BLaER1 treated with 17β-estradiol and CSF1 and Interleukin-3, amounts not matched to agents 10 nM and 100 nM (cell line): ENCODE measurements at regions not wholly inside any gene's neighbourhood (a gene's known extent, or its start where the extent isn't known, plus 50 kb on each side); places are given as distances from the start of the nearest gene placed in this dataset.

Experiments used
- H3K27ac ChIP-seq, 11 experiments: shearing (Covaris generic); formaldehyde crosslinking; 2 replicates each; pipeline ENCODE4 v1.8.1; 2022
- H3K27me3 ChIP-seq, 11 experiments: shearing (Covaris generic); formaldehyde crosslinking; 2 replicates each; pipeline ENCODE4 v1.8.1; 2022
- H3K36me3 ChIP-seq, 11 experiments: shearing (Covaris generic); formaldehyde crosslinking; 2 replicates each; pipeline ENCODE4 v1.8.1; 2022
- H3K4me1 ChIP-seq, 10 experiments: shearing (Covaris generic); formaldehyde crosslinking; 2 replicates each; pipeline ENCODE4 v1.8.1; 2022
- H3K4me2 ChIP-seq, 11 experiments: shearing (Covaris generic); formaldehyde crosslinking; 2 replicates each; pipeline ENCODE4 v1.8.1; 2022
- H3K4me3 ChIP-seq, 10 experiments: shearing (Covaris generic); formaldehyde crosslinking; 2 replicates each; pipeline ENCODE4 v1.8.1; 2022
- H3K9ac ChIP-seq, 11 experiments: shearing (Covaris generic); formaldehyde crosslinking; 2 replicates each; pipeline ENCODE4 v1.8.1; 2022
- H3K9me3 ChIP-seq, 11 experiments: shearing (Covaris generic); formaldehyde crosslinking; replicated peaks in 1 of 11; 2 replicates each; pipeline ENCODE4 v1.8.1; 2022
- H4K20me1 ChIP-seq, 11 experiments: shearing (Covaris generic); formaldehyde crosslinking; 2 replicates each; pipeline ENCODE4 v1.8.1; 2022
- Cebpa-rat ChIP-seq, 11 experiments: shearing (Covaris generic); IDR thresholded peaks; 2 replicates each; pipeline ENCODE4 v1.8.1; 2022

DNA sequence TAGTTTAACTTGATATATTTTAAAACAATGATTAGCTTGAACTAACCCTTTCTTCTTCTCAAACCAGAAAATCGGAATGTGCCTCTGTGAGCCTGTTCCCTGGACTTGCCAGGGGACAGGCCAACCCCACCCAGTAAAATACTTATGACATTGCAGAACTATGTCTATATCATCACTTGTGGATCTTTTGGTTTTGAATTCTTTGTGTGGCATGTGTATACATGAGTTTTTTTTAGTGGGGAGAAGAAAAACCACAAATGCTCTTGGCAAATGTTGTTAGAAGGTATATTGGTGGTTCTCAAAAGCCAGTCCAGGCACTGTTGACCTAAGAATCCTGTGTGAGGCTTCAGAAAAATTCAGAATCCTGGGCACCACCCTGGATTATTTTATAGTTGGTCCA is 347.4 kb downstream of the SIPA1L2 start:
- Histone ChIP-seq H3K27ac (no peak overlapping the region), H3K27me3 (no peaks in the 10 kb centered on the region), H3K36me3 (no peaks in the 10 kb centered on the region), H3K4me2 (no peak overlapping the region), H3K4me1 (no peaks in the 10 kb centered on the region; a peak in 1 of 20 replicates), H3K4me3 (no peak overlapping the region), H4K20me1 (no peaks in the 10 kb centered on the region), H3K9me3 (no peaks in the 10 kb centered on the region), H3K9ac (no peak overlapping the region)
- TF ChIP-seq Cebpa-rat (IDR thresholded peaks at IDR 0.05), result no peak

DNA sequence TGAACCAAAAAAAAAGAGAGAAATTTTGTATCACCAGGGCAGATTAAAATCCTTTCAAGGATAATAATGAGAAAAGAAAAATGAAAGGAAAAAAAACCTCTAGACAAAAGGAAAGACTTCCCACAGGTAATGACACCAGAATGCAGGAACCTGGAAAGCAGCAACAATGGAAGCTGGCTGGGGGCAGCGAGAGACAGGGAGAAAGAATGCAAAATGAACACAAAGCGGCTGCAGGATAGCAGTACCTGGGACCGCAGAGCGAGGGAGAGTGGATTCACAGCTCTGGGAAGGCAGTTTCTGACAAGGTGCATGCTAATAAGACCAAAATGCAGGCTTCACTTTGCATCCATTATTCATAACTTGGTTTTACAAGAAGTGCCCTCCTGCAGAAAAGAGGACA is 349.0 kb downstream of the SIPA1L2 start:
- no peak for TF ChIP-seq Cebpa-rat (IDR thresholded peaks at IDR 0.05)
- Histone ChIP-seq H3K27me3 (no peaks in the 10 kb centered on the region), H3K9me3 (no peaks in the 10 kb centered on the region), H4K20me1 (no peaks in the 10 kb centered on the region), H3K4me2 (no peak overlapping the region), H3K27ac (no peak overlapping the region), H3K9ac (no peak overlapping the region), H3K4me3 (no peak overlapping the region), H3K4me1 (no peaks in the 10 kb centered on the region; a peak in 1 of 20 replicates), H3K36me3 (no peaks in the 10 kb centered on the region)

DNA sequence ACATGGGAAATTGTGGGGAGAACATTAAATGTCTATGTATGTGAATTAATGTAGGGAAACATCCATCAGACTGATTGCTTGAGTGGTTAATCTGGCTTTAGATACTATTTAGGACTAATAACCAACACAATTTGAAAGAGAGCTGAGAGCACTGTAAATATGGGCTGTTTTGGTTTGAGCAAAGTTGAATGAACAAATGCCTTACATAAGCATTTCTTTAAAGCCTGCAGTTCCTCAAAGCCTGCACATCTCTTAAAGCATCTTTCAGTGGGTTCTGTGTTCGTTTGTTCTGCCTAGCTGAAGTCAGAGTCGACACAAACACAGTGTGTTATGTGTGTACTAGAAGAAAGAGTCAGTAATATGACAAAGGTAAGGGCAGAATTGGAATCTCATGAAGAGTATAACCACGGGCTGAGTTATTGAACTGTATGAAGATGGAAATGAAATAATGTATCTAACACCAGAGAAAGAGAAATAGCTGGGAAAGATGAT is 350.0 kb downstream of the SIPA1L2 start:
- no peak overlapping the region for H3K4me2 ChIP-seq
- no peaks in the 10 kb centered on the region; a peak in 1 of 20 replicates for H3K4me1 ChIP-seq
- H3K9ac ChIP-seq, result no peak overlapping the region
- TF ChIP-seq Cebpa-rat (IDR thresholded peaks at IDR 0.05), result no peak
- no peaks in the 10 kb centered on the region for H3K9me3 ChIP-seq
- no peaks in the 10 kb centered on the region for H3K36me3 ChIP-seq
- H3K27ac ChIP-seq, result no peak overlapping the region
- no peak overlapping the region for H3K4me3 ChIP-seq
- H3K27me3 ChIP-seq, result no peaks in the 10 kb centered on the region
- no peaks in the 10 kb centered on the region for H4K20me1 ChIP-seq

DNA sequence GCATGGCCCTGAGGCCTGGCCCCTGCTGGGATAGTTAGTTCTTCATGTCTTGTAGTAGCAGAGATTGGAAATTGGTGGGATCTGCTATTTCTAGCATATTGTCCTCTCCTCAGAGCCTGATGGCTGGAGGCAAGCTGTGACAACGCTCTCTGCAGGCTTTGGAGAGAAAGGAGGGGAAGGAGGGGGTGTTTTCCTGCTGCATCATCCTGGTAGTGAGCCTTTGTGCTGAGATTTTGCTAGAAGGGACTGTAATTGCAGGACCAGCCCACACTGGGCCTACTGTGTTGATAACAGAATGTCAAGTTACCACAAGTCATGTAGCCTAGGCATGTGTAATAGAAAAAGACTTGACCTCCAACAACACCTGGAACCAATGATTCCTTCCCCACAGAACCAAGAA is 351.0 kb downstream of the SIPA1L2 start:
- Histone ChIP-seq H4K20me1 (no peaks in the 10 kb centered on the region), H3K27me3 (no peaks in the 10 kb centered on the region), H3K4me2 (no peak overlapping the region), H3K27ac (no peak overlapping the region), H3K4me3 (no peak overlapping the region), H3K9ac (no peak overlapping the region), H3K4me1 (no peaks in the 10 kb centered on the region; a peak in 1 of 20 replicates), H3K9me3 (no peaks in the 10 kb centered on the region), H3K36me3 (no peaks in the 10 kb centered on the region)
- no peak for TF ChIP-seq Cebpa-rat (IDR thresholded peaks at IDR 0.05)

DNA sequence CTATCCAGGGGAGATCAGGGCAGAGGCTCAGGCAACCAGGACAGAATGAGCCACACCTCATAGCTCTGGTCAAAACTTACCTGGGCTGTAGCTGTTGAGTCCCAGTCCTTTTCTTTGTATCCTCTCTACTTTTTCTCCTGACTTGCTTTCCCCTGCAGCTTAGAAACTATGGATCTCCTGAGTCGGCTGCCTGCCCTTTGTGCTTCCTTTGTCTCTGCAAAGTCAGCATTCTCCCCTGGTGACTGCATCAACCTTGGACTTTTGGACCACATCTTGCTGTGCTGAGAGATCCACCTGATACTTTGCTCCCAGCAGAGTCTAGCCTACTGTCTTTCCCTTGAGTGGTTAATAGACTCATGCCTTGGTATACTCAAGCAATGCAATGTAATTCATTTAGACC is 353.3 kb downstream of the SIPA1L2 start:
- H3K4me2 ChIP-seq, result no peak overlapping the region
- peaks cover 0 to 7% (median 0%) of the 10 kb centered on the region in 10 experiments; a peak in 2 of 20 replicates for H3K4me1 ChIP-seq
- H3K4me3 ChIP-seq, result no peak overlapping the region
- H3K9ac ChIP-seq, result no peak overlapping the region
- H3K27me3 ChIP-seq, result no peaks in the 10 kb centered on the region
- H3K36me3 ChIP-seq, result no peaks in the 10 kb centered on the region
- no peak overlapping the region for H3K27ac ChIP-seq
- H3K9me3 ChIP-seq, result no peaks in the 10 kb centered on the region
- TF ChIP-seq Cebpa-rat (IDR thresholded peaks at IDR 0.05), result no peak
- H4K20me1 ChIP-seq, result no peaks in the 10 kb centered on the region

DNA sequence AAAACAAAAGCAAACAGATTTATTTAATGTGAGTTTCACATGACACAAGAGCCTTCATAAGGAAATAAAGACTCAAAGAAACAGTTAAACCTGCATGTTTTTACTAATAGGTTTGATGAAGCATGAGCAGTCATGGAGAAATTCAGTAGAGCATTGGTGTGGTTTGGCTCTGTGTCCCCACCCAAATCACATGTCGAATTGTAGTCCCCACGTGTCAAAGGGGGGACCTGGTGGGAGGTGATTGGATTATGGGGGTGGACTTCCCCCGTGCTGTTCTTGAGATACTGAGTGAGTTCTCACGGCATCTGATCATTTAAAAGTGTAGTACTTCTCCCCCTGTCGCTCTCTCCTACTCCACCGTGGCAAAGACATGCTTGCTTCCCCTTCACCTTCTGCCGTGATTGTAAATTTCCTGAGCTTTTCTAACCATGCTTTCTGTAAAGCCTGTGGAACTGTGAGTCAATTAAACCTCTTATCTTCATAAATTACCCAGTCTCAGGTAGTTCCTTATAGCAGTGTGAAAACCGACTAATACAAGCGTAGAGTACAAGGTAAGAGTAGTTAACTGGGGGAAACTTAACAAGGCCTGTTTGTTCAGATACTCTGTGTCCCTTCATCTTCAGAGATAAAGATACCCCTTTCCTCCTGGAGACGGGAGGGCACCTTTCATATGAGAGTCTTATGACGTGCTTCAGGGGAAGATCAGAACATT is 354.8 kb downstream of the SIPA1L2 start:
- Histone ChIP-seq H3K4me3 (no peak overlapping the region), H3K4me1 (peaks cover 0 to 7% (median 0%) of the 10 kb centered on the region in 10 experiments; a peak in 2 of 20 replicates), H3K9ac (no peak overlapping the region), H3K27ac (no peak overlapping the region), H3K36me3 (no peaks in the 10 kb centered on the region), H4K20me1 (no peaks in the 10 kb centered on the region), H3K9me3 (no peaks in the 10 kb centered on the region), H3K27me3 (no peaks in the 10 kb centered on the region), H3K4me2 (no peak overlapping the region)
- TF ChIP-seq Cebpa-rat (IDR thresholded peaks at IDR 0.05), result no peak

DNA sequence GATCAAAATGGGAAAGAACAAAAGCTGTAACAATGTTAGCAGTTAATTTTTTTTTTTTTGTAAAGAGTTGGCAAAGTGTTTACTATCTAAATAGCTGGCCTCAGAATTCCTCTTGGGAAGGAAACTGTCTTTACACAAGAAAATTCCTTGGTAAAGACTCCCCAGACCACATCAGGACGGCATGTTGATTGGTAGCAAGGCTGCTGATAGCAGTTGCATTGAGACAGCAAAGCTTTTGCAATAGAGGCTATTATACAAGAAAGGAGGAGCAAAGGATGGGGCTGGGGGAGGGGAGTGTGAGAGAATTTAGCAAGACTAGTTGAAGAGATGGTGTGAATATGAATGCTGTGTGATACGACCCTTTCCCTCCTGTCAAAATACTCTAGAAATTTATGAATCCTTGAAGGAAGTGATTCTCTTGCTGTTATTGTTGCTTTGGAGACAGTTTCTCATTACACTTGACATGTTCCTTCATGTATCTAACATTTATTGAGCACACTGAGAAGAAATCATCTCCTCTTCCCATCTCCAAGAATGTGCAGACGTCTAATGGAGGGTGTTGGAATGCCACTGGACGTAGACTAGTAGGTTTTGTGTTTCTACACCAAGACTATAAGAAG is 355.6 kb downstream of the SIPA1L2 start:
- TF ChIP-seq Cebpa-rat (IDR thresholded peaks at IDR 0.05), result no peak
- Histone ChIP-seq H3K27ac (no peak overlapping the region), H3K9me3 (no peaks in the 10 kb centered on the region), H3K4me2 (no peak overlapping the region), H3K9ac (no peak overlapping the region), H4K20me1 (no peaks in the 10 kb centered on the region), H3K27me3 (no peaks in the 10 kb centered on the region), H3K4me1 (peaks cover 0 to 7% (median 0%) of the 10 kb centered on the region in 10 experiments; a peak in 2 of 20 replicates), H3K36me3 (no peaks in the 10 kb centered on the region), H3K4me3 (no peak overlapping the region)

DNA sequence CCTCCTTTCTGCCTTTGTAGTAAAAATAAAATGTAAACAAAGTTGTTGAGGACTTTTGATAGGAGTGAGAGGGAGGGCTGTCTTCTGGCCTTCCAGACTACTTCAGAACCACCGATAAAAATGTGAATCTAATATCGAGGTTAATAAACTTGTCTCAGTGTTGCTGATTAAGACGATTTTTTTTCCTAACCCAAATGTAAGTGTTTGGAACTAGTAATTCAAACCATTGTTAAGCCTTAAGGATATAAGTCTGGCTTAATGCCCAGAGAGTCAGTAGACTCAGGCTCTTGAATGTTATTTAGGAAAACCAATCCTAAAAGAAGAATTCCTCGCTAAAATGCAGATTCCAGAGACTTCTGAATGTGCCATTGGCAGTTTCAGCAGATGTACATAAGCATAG is 356.9 kb downstream of the SIPA1L2 start:
- Histone ChIP-seq H3K4me2 (no peak overlapping the region), H3K4me1 (peaks cover 0 to 7% (median 0%) of the 10 kb centered on the region in 10 experiments; a peak in 2 of 20 replicates), H3K4me3 (no peak overlapping the region), H4K20me1 (no peaks in the 10 kb centered on the region), H3K27ac (no peak overlapping the region), H3K36me3 (no peaks in the 10 kb centered on the region), H3K27me3 (peaks cover 0 to 3% (median 0%) of the 10 kb centered on the region in 11 experiments; a peak in 1 of 22 replicates), H3K9ac (no peak overlapping the region), H3K9me3 (no peaks in the 10 kb centered on the region)
- TF ChIP-seq Cebpa-rat (IDR thresholded peaks at IDR 0.05), result no peak

DNA sequence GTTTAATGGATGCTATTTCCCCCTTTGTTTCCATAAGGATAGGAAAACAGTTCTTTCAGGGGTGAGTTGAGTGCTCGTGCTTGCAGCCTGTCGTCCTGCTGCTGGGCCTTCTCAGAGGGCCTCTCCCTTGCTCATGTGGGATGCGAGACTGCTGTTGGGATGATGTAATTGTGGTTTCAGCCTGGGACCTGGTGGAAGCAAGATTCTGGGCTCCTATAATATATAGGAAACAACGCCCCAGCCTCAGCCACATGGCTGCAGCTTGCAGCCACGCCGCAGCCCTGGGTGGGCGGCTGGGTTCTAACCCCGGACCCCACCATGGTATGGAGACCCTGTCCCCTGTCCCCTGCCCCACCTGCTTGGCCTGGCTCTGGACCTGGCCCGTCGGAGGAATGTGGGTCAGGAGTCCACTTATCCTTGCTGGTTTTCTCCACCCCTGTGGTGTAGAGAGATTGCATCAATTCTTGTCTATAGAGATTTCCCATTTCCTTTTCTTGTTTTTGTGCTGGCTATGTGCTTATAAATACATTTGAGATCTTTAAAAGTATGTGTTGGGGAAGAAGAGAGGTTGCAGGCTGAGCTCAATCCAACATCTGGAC is 357.8 kb downstream of the SIPA1L2 start:
- no peaks in the 10 kb centered on the region for H3K36me3 ChIP-seq
- no peak overlapping the region for H3K4me3 ChIP-seq
- H3K27ac ChIP-seq, result no peak overlapping the region
- no peak for TF ChIP-seq Cebpa-rat (IDR thresholded peaks at IDR 0.05)
- peaks cover 0 to 7% (median 0%) of the 10 kb centered on the region in 10 experiments; a peak in 2 of 20 replicates for H3K4me1 ChIP-seq
- H3K4me2 ChIP-seq, result no peak overlapping the region
- no peak overlapping the region for H3K9ac ChIP-seq
- H4K20me1 ChIP-seq, result no peaks in the 10 kb centered on the region
- peaks cover 0 to 3% (median 0%) of the 10 kb centered on the region in 11 experiments; a peak in 1 of 22 replicates for H3K27me3 ChIP-seq
- H3K9me3 ChIP-seq, result no peaks in the 10 kb centered on the region
